HepG2 (cell line): ENCODE measurements at regions not wholly inside any gene's neighbourhood (a gene's known extent, or its start where the extent isn't known, plus 50 kb on each side); places are given as distances from the start of the nearest gene placed in this dataset.

Experiments
- CEBPB ChIP-seq: IDR thresholded peaks from 2 replicates; pipeline ENCODE4 v1.6.1; 2011; ENCODE audit warnings: low read depth, low read length, improper control_type of control experiment, borderline replicate concordance
- CHD2 ChIP-seq: IDR thresholded peaks from 2 replicates; pipeline ENCODE4 v1.6.1; 2011; ENCODE audit warnings: low read depth, low read length, improper control_type of control experiment
- CTCF ChIP-seq: sonication (generic); formaldehyde crosslinking; IDR thresholded peaks from 2 replicates; pipeline ENCODE4 v1.5.0; 2020; ENCODE audit warnings: mild to moderate bottlenecking, missing genetic modification reagents, moderate library complexity
- GABPA ChIP-seq, 2 experiments: IDR thresholded peaks; 2 replicates each; pipeline ENCODE4 v1.6.1; 2011 to 2016; ENCODE audit warnings: low read depth in 2 of 2, low read length in 1 of 2, missing biosample characterization in 1 of 2, missing genetic modification characterization in 1 of 2
- KDM5A ChIP-seq: fragments of 200-600 bp; sonication (generic); IDR thresholded peaks from 2 replicates; pipeline ENCODE4 v1.7.0; 2018; ENCODE audit warnings: antibody characterized with exemption, mild to moderate bottlenecking, low read length, borderline replicate concordance
- PATZ1 ChIP-seq: sonication (generic); formaldehyde crosslinking; IDR thresholded peaks from 2 replicates; pipeline ENCODE4 v1.4.0; 2020; ENCODE audit warnings: missing genetic modification reagents
- SIN3A ChIP-seq: IDR thresholded peaks from 2 replicates; pipeline ENCODE4 v1.6.1; 2011; ENCODE audit warnings: low read depth, mild to moderate bottlenecking, control low read depth, low read length, borderline replicate concordance
- TFDP2 ChIP-seq: sonication (generic); formaldehyde crosslinking; IDR thresholded peaks from 2 replicates; pipeline ENCODE4 v1.4.0; 2020; ENCODE audit warnings: missing genetic modification reagents
- XBP1 ChIP-seq: sonication (generic); formaldehyde crosslinking; IDR thresholded peaks from 2 replicates; pipeline ENCODE4 v1.5.0; 2020; ENCODE audit warnings: missing genetic modification reagents
- ZBTB42 ChIP-seq: sonication (generic); formaldehyde crosslinking; IDR thresholded peaks from 2 replicates; pipeline ENCODE4 v1.5.0; 2020; ENCODE audit warnings: mild to moderate bottlenecking, missing genetic modification reagents
- ZEB1 ChIP-seq: IDR thresholded peaks from 2 replicates; pipeline ENCODE4 v1.6.1; 2012; ENCODE audit warnings: mild to moderate bottlenecking, low read depth, inconsistent platforms; ENCODE audit not compliant: insufficient replicate concordance
- ZNF44 ChIP-seq: sonication (generic); formaldehyde crosslinking; IDR thresholded peaks from 2 replicates; pipeline ENCODE4 v1.5.1; 2020; ENCODE audit warnings: mild to moderate bottlenecking, missing genetic modification reagents

- TF ChIP-seq PATZ1 (CRISPR knock-in tag) (no peak), XBP1 (no peak), ZNF44 (CRISPR knock-in tag) (no peak), CTCF (no peak), ZEB1 (no peak), ZBTB42 (no peak), SIN3A (no peak), GABPA (IDR thresholded peaks at IDR 0.05; ENCODE audit: low read depth, low read length) (no peak), GABPA (CRISPR knock-in tag; IDR thresholded peaks at IDR 0.05; ENCODE audit: low read depth) (no peak), KDM5A (no peak), CEBPB (no peak), CHD2 (no peak), TFDP2 (CRISPR knock-in tag) (no peak)
These were observed 59.4 kb upstream of the H2AZ1 start for GRCh38 chr4:100009490-100009889.
